ENCODE measurements at regions not wholly inside any gene's neighbourhood (a gene's known extent, or its start where the extent isn't known, plus 50 kb on each side); places are given as distances from the start of the nearest gene placed in this dataset.

DNA sequence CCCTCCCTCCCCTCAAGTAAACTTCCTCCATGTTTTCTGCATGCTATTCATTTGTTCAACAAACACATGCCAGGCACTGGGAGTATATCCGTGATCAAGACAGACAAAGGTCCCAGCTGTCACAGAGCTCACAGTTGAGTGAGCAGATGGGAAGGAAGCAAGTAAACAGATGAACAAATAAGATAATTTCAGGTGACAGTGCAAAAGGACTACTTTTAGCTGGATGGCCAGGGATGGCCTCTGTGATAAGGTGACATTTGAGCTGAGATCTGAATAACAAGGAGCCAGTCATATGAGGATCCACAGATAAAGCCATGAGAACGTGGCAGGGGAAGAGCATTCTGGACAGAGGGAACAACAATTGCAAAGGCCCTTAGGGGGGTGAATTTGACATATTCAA lies 121.7 kb upstream of the RAD23B start:
- Histone ChIP-seq H3K4me3 (no peak overlapping the region), H3K36me3 (no peaks in the 10 kb centered on the region), H3K9me3 (no peaks in the 10 kb centered on the region), H3K27me3 (no peaks in the 10 kb centered on the region), H3K4me1 (no peaks in the 10 kb centered on the region), H3K27ac (no peak overlapping the region)
- TF ChIP-seq, protein P1, sequence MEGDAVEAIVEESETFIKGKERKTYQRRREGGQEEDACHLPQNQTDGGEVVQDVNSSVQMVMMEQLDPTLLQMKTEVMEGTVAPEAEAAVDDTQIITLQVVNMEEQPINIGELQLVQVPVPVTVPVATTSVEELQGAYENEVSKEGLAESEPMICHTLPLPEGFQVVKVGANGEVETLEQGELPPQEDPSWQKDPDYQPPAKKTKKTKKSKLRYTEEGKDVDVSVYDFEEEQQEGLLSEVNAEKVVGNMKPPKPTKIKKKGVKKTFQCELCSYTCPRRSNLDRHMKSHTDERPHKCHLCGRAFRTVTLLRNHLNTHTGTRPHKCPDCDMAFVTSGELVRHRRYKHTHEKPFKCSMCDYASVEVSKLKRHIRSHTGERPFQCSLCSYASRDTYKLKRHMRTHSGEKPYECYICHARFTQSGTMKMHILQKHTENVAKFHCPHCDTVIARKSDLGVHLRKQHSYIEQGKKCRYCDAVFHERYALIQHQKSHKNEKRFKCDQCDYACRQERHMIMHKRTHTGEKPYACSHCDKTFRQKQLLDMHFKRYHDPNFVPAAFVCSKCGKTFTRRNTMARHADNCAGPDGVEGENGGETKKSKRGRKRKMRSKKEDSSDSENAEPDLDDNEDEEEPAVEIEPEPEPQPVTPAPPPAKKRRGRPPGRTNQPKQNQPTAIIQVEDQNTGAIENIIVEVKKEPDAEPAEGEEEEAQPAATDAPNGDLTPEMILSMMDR (IDR thresholded peaks at IDR 0.05): no peak
- no peak for ATAC-seq
- intact Hi-C loops (cut with DNase I): no loop called here
- DNase-seq: no peak

DNA sequence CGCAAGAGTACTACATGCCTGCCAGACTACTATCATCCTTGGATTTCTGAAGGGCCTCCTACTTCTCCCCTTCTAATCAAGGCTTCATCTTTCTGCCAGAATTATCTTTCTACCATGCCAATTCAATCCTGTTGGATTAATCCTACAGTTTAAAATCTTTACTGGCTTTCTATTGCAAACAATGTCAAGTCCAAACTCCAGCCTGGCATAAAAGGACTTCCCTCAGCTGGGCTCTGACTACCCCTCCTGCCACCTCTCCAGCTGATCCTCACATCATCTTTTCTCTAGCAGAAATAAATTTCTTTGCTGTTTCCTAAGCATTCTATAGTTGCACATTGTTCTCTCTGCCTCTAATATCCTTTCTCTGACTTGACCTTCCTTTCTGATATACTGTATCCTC lies 119.7 kb upstream of the RAD23B start:
- H3K4me3 ChIP-seq: no peak overlapping the region
- DNase-seq: no peak
- intact Hi-C loops (cut with DNase I): no loop called here

DNA sequence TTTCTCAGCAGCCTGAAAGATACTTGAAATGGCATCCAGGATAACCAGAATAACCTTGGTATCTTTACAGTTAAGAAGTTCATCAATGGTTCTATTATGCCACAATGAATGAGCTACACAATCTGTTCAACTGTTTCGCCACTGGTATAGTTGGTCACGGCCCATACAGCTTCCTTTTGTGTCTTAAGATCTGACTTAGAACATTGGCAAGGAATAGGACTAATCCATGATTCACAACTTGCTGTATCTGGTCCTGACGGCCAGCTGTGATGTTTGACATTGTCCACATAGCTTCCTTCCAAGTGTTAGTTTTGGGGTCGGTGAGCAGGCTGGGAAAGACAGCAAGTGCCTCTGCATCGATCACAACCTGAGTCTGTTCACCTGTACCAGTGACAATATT lies 113.3 kb upstream of the RAD23B start:
- intact Hi-C loops (cut with DNase I): no loop called here
- H3K4me3 ChIP-seq: no peak overlapping the region
- DNase-seq: no peak
- H3K9me3 ChIP-seq: no peaks in the 10 kb centered on the region
- peaks cover 4% of the 10 kb centered on the region for H3K27me3 ChIP-seq
- TF ChIP-seq, protein P1 (IDR thresholded peaks at IDR 0.05): no peak
- no peak for ATAC-seq
- H3K36me3 ChIP-seq: no peaks in the 10 kb centered on the region
- H3K27ac ChIP-seq: no peak overlapping the region
- no peaks in the 10 kb centered on the region for H3K4me1 ChIP-seq

More for the DNA sequence above, 119.7 kb upstream of the RAD23B start:
- Histone ChIP-seq H3K36me3 (no peaks in the 10 kb centered on the region), H3K27me3 (peaks cover 4% of the 10 kb centered on the region), H3K9me3 (no peaks in the 10 kb centered on the region), H3K4me1 (no peaks in the 10 kb centered on the region), H3K27ac (no peak overlapping the region)
- TF ChIP-seq, protein P1 (IDR thresholded peaks at IDR 0.05): no peak
- ATAC-seq: no peak

DNA sequence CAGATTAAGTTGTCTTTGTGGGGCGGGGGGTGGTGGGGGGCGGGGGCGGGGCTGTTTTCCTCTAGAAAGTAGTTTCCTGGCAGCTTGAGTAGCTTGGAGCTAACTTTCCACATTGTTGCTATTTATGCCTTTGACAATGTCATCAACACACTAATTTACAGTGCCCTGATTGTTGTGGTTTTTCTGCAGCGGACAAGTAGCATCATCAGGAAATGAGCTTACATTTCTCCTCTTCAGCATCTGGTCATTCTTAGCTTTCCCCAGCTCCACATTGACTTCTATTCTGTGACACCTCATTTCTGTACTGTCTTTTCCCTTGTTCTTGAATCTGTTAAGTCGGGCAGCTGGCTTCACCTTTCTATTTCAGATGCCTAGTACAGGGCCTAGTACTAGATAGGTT lies 112.3 kb upstream of the RAD23B start:
- Histone ChIP-seq H3K4me1 (no peaks in the 10 kb centered on the region), H3K27me3 (peaks cover 4% of the 10 kb centered on the region), H3K9me3 (no peaks in the 10 kb centered on the region), H3K27ac (no peak overlapping the region), H3K36me3 (no peaks in the 10 kb centered on the region), H3K4me3 (no peak overlapping the region)
- intact Hi-C loops (cut with DNase I): no loop called here
- no peak for ATAC-seq
- TF ChIP-seq, protein P1 (IDR thresholded peaks at IDR 0.05): no peak
- no peak for DNase-seq

DNA sequence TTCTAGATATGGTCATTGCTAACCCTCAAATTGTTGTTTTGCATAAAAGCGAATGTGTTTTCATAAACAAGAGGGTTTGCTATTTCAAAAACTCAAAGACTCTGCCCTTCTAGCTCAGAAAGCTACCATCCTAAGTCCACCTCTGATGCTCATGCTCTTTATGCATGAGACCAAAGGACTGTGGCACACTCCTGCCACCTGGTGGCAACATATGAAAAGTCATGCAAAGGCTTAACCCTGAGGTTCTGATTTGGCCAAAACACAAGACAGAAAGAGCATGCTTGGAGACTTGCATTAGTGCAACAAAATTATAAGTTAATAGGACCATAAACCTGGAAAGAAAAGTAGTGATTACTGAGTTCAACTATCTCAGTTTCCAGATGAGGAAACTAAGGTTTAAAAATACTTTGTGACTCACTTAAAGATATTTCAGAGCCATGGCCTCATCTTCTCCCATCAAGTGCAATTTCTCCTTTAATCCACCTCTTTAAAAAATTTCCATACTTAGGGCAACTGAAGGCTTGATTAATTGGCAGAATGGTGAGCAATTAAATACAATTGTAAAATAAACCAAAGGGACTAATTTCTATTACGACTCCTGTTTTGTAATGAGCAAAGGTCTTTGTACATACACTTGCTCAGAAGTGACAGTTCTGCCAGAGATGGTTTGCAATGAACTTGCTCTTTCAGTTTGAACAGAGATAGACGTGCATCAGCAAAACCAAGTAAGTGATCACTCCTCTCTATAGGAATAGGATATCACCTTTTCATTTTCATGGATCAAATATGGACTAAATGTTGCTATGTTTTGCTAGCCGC lies 110.7 kb upstream of the RAD23B start:
- TF ChIP-seq, protein P1 (IDR thresholded peaks at IDR 0.05): peak; percentile 94
- Histone ChIP-seq H3K27ac (no peak overlapping the region), H3K4me1 (peaks cover 8% of the 10 kb centered on the region), H3K9me3 (no peaks in the 10 kb centered on the region), H3K36me3 (no peaks in the 10 kb centered on the region), H3K4me3 (no peak overlapping the region), H3K27me3 (peaks cover 4% of the 10 kb centered on the region)
- intact Hi-C loops (cut with DNase I): no loop called here
- peak; percentile 89 for ATAC-seq
- peak; percentile 71 for DNase-seq
